HEK293 (cell line): ENCODE measurements at regions not wholly inside any gene's neighbourhood (a gene's known extent, or its start where the extent isn't known, plus 50 kb on each side); places are given as distances from the start of the nearest gene placed in this dataset.

Experiments
- CTCF ChIA-PET: fragments of 350-600 bp; formaldehyde crosslinking; extraction: SDS; loops from one replicate; lab custom pipeline; 2021; ENCODE audit warnings: antibody characterized with exemption; lab: Yijun Ruan, JAX
- POLR2A ChIA-PET: fragments of 300-600 bp; formaldehyde crosslinking; extraction: SDS; loops from one replicate; lab custom pipeline; 2020; ENCODE audit warnings: antibody characterized with exemption, inconsistent platforms; lab: Yijun Ruan, JAX
- H3K27ac ChIP-seq: fragments of 200-500 bp; sonication (Bioruptor generic); 2 replicates; pipeline ENCODE4 v1.5.1; 2014; ENCODE audit warnings: low read depth, low read length, control low read depth, inconsistent platforms; ENCODE audit errors: extremely low read depth
- H3K36me3 ChIP-seq, 2 experiments: fragments of 200-500 bp in 1 of 2; sonication (Bioruptor generic) in 1 of 2; 1 replicate in 1 of 2; 2 replicates in 1 of 2; pipeline ENCODE4 v1.5.1; 2014 to 2017; ENCODE audit warnings: inconsistent platforms in 2 of 2, low read length in 2 of 2; ENCODE audit not compliant: control insufficient read depth in 2 of 2, insufficient read depth in 1 of 2
- H3K4me1 ChIP-seq: fragments of 200-500 bp; sonication (Bioruptor generic); 2 replicates; pipeline ENCODE4 v1.5.1; 2014; ENCODE audit warnings: mild to moderate bottlenecking, low read length, inconsistent platforms; ENCODE audit not compliant: control insufficient read depth, insufficient read depth
- H3K4me3 ChIP-seq: 2 replicates; pipeline ENCODE4 v1.5.1; 2011; ENCODE audit warnings: low read depth, mild to moderate bottlenecking, control low read depth, low read length, moderate library complexity
- H3K9me3 ChIP-seq: fragments of 200-500 bp; sonication (Bioruptor generic); 2 replicates; pipeline ENCODE4 v1.5.1; 2014; ENCODE audit warnings: low read depth, low read length, inconsistent platforms; ENCODE audit not compliant: control insufficient read depth, insufficient read depth
- BCL11A ChIP-seq: fragments of 450-650 bp; formaldehyde crosslinking; IDR thresholded peaks from 2 replicates; pipeline ENCODE4 v1.5.1; 2016; ENCODE audit warnings: low read depth, missing biosample characterization, missing genetic modification characterization
- IKZF3 ChIP-seq: fragments of 450-650 bp; IDR thresholded peaks from 2 replicates; pipeline ENCODE4 v1.5.0; 2018; ENCODE audit warnings: missing biosample characterization, mild to moderate bottlenecking, missing genetic modification characterization, moderate library complexity
- ZFHX2 ChIP-seq: fragments of 450-650 bp; formaldehyde crosslinking; conservative IDR thresholded peaks from 2 replicates; pipeline ENCODE4 v1.5.1; 2016; ENCODE audit warnings: missing biosample characterization, missing genetic modification characterization
- ZNF449 ChIP-seq: fragments of 450-650 bp; formaldehyde crosslinking; IDR thresholded peaks from 2 replicates; pipeline ENCODE4 v1.5.1; 2017; ENCODE audit warnings: missing biosample characterization, mild to moderate bottlenecking, missing genetic modification characterization, moderate library complexity
- ZNF501 ChIP-seq: fragments of 450-650 bp; formaldehyde crosslinking; IDR thresholded peaks from 2 replicates; pipeline ENCODE4 v1.5.1; 2016; ENCODE audit warnings: missing biosample characterization, missing genetic modification characterization
- ZNF510 ChIP-seq: fragments of 450-650 bp; formaldehyde crosslinking; IDR thresholded peaks from 2 replicates; pipeline ENCODE4 v1.5.1; 2018; ENCODE audit warnings: mild to moderate bottlenecking, missing genetic modification characterization, missing biosample characterization; ENCODE audit not compliant: insufficient replicate concordance
- ZNF544 ChIP-seq: fragments of 450-650 bp; formaldehyde crosslinking; IDR thresholded peaks from 2 replicates; pipeline ENCODE4 v1.5.0; 2017; ENCODE audit warnings: missing biosample characterization, missing genetic modification characterization
- ZNF560 ChIP-seq: fragments of 450-650 bp; formaldehyde crosslinking; IDR thresholded peaks from 2 replicates; pipeline ENCODE4 v1.5.1; 2017; ENCODE audit warnings: missing biosample characterization, missing genetic modification characterization, borderline replicate concordance
- ZNF610 ChIP-seq: fragments of 450-650 bp; formaldehyde crosslinking; IDR thresholded peaks from 2 replicates; pipeline ENCODE4 v1.5.1; 2016; ENCODE audit warnings: missing biosample characterization, missing genetic modification characterization, borderline replicate concordance
- ZNF664 ChIP-seq: fragments of 450-650 bp; formaldehyde crosslinking; IDR thresholded peaks from 2 replicates; pipeline ENCODE4 v1.5.1; 2016; ENCODE audit warnings: missing biosample characterization, missing genetic modification characterization
- ZNF677 ChIP-seq: fragments of 450-650 bp; IDR thresholded peaks from 2 replicates; pipeline ENCODE4 v1.5.0; 2018; ENCODE audit warnings: missing biosample characterization, mild to moderate bottlenecking, missing genetic modification characterization, moderate library complexity
- ZNF701 ChIP-seq: fragments of 450-650 bp; formaldehyde crosslinking; IDR thresholded peaks from 2 replicates; pipeline ENCODE4 v1.5.1; 2016; ENCODE audit warnings: missing biosample characterization, missing genetic modification characterization
- ZSCAN16 ChIP-seq: fragments of 450-650 bp; formaldehyde crosslinking; IDR thresholded peaks from 2 replicates; pipeline ENCODE4 v1.5.1; 2016; ENCODE audit warnings: missing biosample characterization, missing genetic modification characterization
- TF ChIP-seq, protein P1 (sequence below): fragments of 450-650 bp; formaldehyde crosslinking; IDR thresholded peaks from 2 replicates; pipeline ENCODE4 v1.5.1; 2016; ENCODE audit warnings: missing biosample characterization, missing genetic modification characterization
- TF ChIP-seq, protein P2 (sequence below): fragments of 450-650 bp; formaldehyde crosslinking; IDR thresholded peaks from 2 replicates; pipeline ENCODE4 v1.5.1; 2016; ENCODE audit warnings: missing biosample characterization, missing genetic modification characterization
- TF ChIP-seq, protein P3 (sequence below): fragments of 450-650 bp; formaldehyde crosslinking; IDR thresholded peaks from 2 replicates; pipeline ENCODE4 v1.5.1; 2016; ENCODE audit warnings: missing biosample characterization, missing genetic modification characterization
- TF ChIP-seq, protein P4 (sequence below): fragments of 450-650 bp; formaldehyde crosslinking; IDR thresholded peaks from 2 replicates; pipeline ENCODE4 v1.5.1; 2017; ENCODE audit warnings: missing biosample characterization, missing genetic modification characterization
- TF ChIP-seq, protein P5 (sequence below): fragments of 450-650 bp; formaldehyde crosslinking; IDR thresholded peaks from 2 replicates; pipeline ENCODE4 v1.5.1; 2017; ENCODE audit warnings: missing biosample characterization, missing genetic modification characterization

DNA sequence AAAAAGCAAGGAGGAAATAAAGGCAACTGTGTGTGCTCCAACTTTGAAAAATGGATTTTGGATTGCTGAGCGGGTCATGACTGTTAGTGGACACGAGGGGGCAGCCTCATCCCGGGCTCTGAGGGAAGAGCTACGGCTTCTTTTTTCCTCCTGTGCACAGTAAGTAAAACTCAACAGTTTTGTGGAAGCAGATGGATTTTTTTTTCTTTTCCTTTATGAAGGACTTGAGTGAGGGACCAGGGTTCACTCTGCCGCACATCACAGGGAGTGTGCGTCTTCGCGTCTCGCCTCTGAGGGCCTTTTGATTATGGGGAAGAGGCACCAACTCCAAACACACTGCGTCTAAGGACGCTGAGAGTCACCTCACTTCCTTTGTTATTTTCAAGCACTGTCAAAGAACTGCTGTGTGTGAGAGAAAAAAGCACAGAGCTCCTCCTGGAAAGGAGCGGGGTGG is 80.3 kb upstream of the GOT2 start (continued):
- TF ChIP-seq, protein P1, sequence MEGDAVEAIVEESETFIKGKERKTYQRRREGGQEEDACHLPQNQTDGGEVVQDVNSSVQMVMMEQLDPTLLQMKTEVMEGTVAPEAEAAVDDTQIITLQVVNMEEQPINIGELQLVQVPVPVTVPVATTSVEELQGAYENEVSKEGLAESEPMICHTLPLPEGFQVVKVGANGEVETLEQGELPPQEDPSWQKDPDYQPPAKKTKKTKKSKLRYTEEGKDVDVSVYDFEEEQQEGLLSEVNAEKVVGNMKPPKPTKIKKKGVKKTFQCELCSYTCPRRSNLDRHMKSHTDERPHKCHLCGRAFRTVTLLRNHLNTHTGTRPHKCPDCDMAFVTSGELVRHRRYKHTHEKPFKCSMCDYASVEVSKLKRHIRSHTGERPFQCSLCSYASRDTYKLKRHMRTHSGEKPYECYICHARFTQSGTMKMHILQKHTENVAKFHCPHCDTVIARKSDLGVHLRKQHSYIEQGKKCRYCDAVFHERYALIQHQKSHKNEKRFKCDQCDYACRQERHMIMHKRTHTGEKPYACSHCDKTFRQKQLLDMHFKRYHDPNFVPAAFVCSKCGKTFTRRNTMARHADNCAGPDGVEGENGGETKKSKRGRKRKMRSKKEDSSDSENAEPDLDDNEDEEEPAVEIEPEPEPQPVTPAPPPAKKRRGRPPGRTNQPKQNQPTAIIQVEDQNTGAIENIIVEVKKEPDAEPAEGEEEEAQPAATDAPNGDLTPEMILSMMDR (tag by site-specific recombination) = peak; percentile 71
- TF ChIP-seq ZNF664 (tag by site-specific recombination) (no peak), ZNF677 (tag by site-specific recombination) (no peak), ZNF610 (no peak)
- TF ChIP-seq, protein P2, sequence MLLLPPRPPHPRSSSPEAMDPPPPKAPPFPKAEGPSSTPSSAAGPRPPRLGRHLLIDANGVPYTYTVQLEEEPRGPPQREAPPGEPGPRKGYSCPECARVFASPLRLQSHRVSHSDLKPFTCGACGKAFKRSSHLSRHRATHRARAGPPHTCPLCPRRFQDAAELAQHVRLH (tag by site-specific recombination) = no peak
- TF ChIP-seq, protein P3, sequence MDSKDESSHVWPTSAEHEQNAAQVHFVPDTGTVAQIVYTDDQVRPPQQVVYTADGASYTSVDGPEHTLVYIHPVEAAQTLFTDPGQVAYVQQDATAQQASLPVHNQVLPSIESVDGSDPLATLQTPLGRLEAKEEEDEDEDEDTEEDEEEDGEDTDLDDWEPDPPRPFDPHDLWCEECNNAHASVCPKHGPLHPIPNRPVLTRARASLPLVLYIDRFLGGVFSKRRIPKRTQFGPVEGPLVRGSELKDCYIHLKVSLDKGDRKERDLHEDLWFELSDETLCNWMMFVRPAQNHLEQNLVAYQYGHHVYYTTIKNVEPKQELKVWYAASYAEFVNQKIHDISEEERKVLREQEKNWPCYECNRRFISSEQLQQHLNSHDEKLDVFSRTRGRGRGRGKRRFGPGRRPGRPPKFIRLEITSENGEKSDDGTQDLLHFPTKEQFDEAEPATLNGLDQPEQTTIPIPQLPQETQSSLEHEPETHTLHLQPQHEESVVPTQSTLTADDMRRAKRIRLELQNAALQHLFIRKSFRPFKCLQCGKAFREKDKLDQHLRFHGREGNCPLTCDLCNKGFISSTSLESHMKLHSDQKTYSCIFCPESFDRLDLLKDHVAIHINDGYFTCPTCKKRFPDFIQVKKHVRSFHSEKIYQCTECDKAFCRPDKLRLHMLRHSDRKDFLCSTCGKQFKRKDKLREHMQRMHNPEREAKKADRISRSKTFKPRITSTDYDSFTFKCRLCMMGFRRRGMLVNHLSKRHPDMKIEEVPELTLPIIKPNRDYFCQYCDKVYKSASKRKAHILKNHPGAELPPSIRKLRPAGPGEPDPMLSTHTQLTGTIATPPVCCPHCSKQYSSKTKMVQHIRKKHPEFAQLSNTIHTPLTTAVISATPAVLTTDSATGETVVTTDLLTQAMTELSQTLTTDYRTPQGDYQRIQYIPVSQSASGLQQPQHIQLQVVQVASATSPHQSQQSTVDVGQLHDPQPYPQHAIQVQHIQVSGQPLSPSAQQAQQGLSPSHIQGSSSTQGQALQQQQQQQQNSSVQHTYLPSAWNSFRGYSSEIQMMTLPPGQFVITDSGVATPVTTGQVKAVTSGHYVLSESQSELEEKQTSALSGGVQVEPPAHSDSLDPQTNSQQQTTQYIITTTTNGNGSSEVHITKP (tag by site-specific recombination) = peak; percentile 68
- TF ChIP-seq, protein P4, sequence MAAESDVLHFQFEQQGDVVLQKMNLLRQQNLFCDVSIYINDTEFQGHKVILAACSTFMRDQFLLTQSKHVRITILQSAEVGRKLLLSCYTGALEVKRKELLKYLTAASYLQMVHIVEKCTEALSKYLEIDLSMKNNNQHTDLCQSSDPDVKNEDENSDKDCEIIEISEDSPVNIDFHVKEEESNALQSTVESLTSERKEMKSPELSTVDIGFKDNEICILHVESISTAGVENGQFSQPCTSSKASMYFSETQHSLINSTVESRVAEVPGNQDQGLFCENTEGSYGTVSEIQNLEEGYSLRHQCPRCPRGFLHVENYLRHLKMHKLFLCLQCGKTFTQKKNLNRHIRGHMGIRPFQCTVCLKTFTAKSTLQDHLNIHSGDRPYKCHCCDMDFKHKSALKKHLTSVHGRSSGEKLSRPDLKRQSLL (tag by site-specific recombination) = no peak

DNA sequence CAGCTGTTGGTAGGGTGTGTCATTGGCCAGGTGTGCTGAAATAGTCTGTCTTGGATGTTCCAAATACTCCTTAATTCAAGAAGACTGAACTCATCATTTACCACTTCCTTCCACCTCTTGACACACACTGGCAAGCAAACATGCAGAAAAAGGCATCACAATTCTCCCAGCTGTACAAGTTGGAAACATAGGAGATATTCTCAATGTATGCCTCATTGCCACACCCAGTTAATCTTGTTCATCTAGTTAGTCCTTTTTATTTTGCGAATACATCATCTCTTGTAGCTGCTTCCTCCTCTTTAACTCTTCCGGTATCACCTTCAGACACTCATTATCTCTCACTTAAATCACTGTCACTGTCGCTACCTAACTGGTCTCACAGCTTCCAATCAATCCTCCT is 75.1 kb upstream of the GOT2 start:
- CTCF ChIA-PET = no interaction called here
- Histone ChIP-seq H3K9me3 (no peaks in the 10 kb centered on the region), H3K36me3 (no peaks in the 10 kb centered on the region)
- TF ChIP-seq, protein P5, sequence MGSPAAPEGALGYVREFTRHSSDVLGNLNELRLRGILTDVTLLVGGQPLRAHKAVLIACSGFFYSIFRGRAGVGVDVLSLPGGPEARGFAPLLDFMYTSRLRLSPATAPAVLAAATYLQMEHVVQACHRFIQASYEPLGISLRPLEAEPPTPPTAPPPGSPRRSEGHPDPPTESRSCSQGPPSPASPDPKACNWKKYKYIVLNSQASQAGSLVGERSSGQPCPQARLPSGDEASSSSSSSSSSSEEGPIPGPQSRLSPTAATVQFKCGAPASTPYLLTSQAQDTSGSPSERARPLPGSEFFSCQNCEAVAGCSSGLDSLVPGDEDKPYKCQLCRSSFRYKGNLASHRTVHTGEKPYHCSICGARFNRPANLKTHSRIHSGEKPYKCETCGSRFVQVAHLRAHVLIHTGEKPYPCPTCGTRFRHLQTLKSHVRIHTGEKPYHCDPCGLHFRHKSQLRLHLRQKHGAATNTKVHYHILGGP (tag by site-specific recombination) = no peak
- TF ChIP-seq ZNF510 = no peak
- TF ChIP-seq BCL11A (tag by site-specific recombination) = no peak
- TF ChIP-seq ZFHX2 (tag by site-specific recombination) = no peak
- TF ChIP-seq ZNF701 = no peak
- TF ChIP-seq IKZF3 = no peak
- TF ChIP-seq, all 188 proteins: peak for 0
- Histone ChIP-seq H3K4me3 (no peak overlapping the region), H3K27ac (no peak overlapping the region), H3K4me1 (no peaks in the 10 kb centered on the region)
- POLR2A ChIA-PET = no interaction called here

- ChIA-PET POLR2A (no interaction called here), CTCF (no interaction called here)
- Histone ChIP-seq H3K4me1 (no peaks in the 10 kb centered on the region), H3K27ac (no peak overlapping the region), H3K36me3 (no peaks in the 10 kb centered on the region), H3K4me3 (no peak overlapping the region), H3K9me3 (no peaks in the 10 kb centered on the region)
- TF ChIP-seq ZNF501 (tag by site-specific recombination) (no peak), ZSCAN16 (tag by site-specific recombination) (no peak), ZNF544 (no peak), ZNF560 (no peak), ZNF449 (tag by site-specific recombination) (no peak)
Measured at GRCh38 chr16:58807276-58807675, 73.2 kb upstream of the GOT2 start.
